GM23338 (cell line): ENCODE measurements at regions not wholly inside any gene's neighbourhood (a gene's known extent, or its start where the extent isn't known, plus 50 kb on each side); places are given as distances from the start of the nearest gene placed in this dataset.

ENCODE experiments used
- ATAC-seq: fragments of 200-7000 bp; cut with Tn5 transposase; 3 replicates; pipeline ENCODE4 v1.9.1; 2020
- DNase-seq: peaks from one replicate; pipeline ENCODE4 v3.0.0-alpha.2; 2015; ENCODE audit warnings: low spot score
- H2AFZ ChIP-seq: fragments of 200-600 bp; sonication (generic); 2 replicates; pipeline ENCODE4 v1.8.0; 2016; ENCODE audit warnings: antibody characterized with exemption, mild to moderate bottlenecking, moderate library complexity
- H3F3A ChIP-seq: fragments of 200-600 bp; sonication (generic); replicated peaks from 2 replicates; pipeline ENCODE4 v1.8.0; 2017; ENCODE audit warnings: antibody characterized with exemption, mixed run types, low read depth
- H3K27ac ChIP-seq: fragments of 200-600 bp; sonication (generic); 2 replicates; pipeline ENCODE4 v1.6.1; 2016; ENCODE audit warnings: low read depth
- H3K27me3 ChIP-seq: fragments of 200-600 bp; sonication (generic); 2 replicates; pipeline ENCODE4 v1.8.0; 2016; ENCODE audit warnings: mild to moderate bottlenecking, mixed run types, moderate library complexity; ENCODE audit not compliant: insufficient read depth
- H3K36me3 ChIP-seq: fragments of 200-600 bp; sonication (generic); 2 replicates; pipeline ENCODE4 v1.8.0; 2016; ENCODE audit warnings: mild to moderate bottlenecking; ENCODE audit not compliant: insufficient read depth
- H3K4me1 ChIP-seq: fragments of 200-600 bp; sonication (generic); 2 replicates; pipeline ENCODE4 v1.8.0; 2016; ENCODE audit warnings: mild to moderate bottlenecking, moderate library complexity; ENCODE audit not compliant: insufficient read depth
- H3K4me2 ChIP-seq: fragments of 200-600 bp; sonication (generic); 2 replicates; pipeline ENCODE4 v1.7.1; 2017; ENCODE audit warnings: mixed run types
- H3K4me3 ChIP-seq: fragments of 200-600 bp; sonication (generic); 2 replicates; pipeline ENCODE4 v1.6.1; 2016; ENCODE audit warnings: mixed run types
- H3K79me2 ChIP-seq: fragments of 200-600 bp; sonication (generic); replicated peaks from 2 replicates; pipeline ENCODE4 v1.8.0; 2017; ENCODE audit warnings: mild to moderate bottlenecking; ENCODE audit not compliant: insufficient read depth
- H3K9me2 ChIP-seq: fragments of 200-600 bp; sonication (generic); 2 replicates; pipeline ENCODE4 v1.8.0; 2017; ENCODE audit not compliant: insufficient read depth
- H4K20me1 ChIP-seq: fragments of 200-600 bp; sonication (generic); replicated peaks from 2 replicates; pipeline ENCODE4 v1.8.0; 2017; ENCODE audit warnings: mild to moderate bottlenecking; ENCODE audit not compliant: insufficient read depth
- H3K27ac Mint-ChIP-seq: 2 replicates; pipeline ENCODE4 v1.8.0; 2020; ENCODE audit warnings: inconsistent platforms, mild to moderate bottlenecking, moderate library complexity, mixed read lengths
- H3K27me3 Mint-ChIP-seq: 3 replicates; pipeline ENCODE4 v1.8.0; 2022; ENCODE audit warnings: low read depth, mild to moderate bottlenecking, moderate library complexity, mixed read lengths, inconsistent platforms; ENCODE audit not compliant: insufficient read depth, poor library complexity
- H3K36me3 Mint-ChIP-seq: 3 replicates; pipeline ENCODE4 v1.8.0; 2021; ENCODE audit warnings: low read depth, mild to moderate bottlenecking, inconsistent platforms, moderate library complexity, mixed read lengths
- H3K4me1 Mint-ChIP-seq: 3 replicates; pipeline ENCODE4 v1.8.0; 2020; ENCODE audit warnings: mild to moderate bottlenecking, inconsistent platforms, mixed read lengths
- H3K4me3 Mint-ChIP-seq: 3 replicates; pipeline ENCODE4 v1.8.0; 2021; ENCODE audit warnings: moderate library complexity, mild to moderate bottlenecking, inconsistent platforms, mixed read lengths
- H3K9me3 Mint-ChIP-seq: 3 replicates; pipeline ENCODE4 v1.8.0; 2020; ENCODE audit warnings: moderate library complexity, mild to moderate bottlenecking, inconsistent platforms, mixed read lengths
- CREB1 ChIP-seq: fragments of 250-450 bp; sonication (Bioruptor Pico); IDR thresholded peaks from 2 replicates; pipeline ENCODE4 v1.5.0; 2020; ENCODE audit warnings: low read depth, mild to moderate bottlenecking, moderate library complexity
- CTCF ChIP-seq, 2 experiments: fragments of 200-600 bp in 1 of 2; sonication (generic) in 1 of 2; conservative IDR thresholded peaks; 2 replicates each; pipeline versions ENCODE4 v1.5.1 to v1.6.1; 2016 to 2017; ENCODE audit warnings: antibody characterized with exemption in 2 of 2, low read depth in 2 of 2, mild to moderate bottlenecking in 2 of 2, moderate library complexity in 1 of 2
- ETS1 ChIP-seq: IDR thresholded peaks from 2 replicates; pipeline ENCODE4 v1.6.1; 2016; ENCODE audit warnings: antibody characterized with exemption
- EZH2 ChIP-seq: fragments of 200-600 bp; sonication (generic); IDR thresholded peaks from one replicate; pipeline ENCODE4 v1.8.0; 2017; ENCODE audit warnings: antibody characterized with exemption, mild to moderate bottlenecking, low read depth; ENCODE audit not compliant: unreplicated experiment
- EZH2phosphoT487 ChIP-seq: fragments of 200-600 bp; sonication (generic); IDR thresholded peaks from one replicate; pipeline ENCODE4 v1.8.1; 2018; ENCODE audit warnings: antibody characterized with exemption; ENCODE audit not compliant: unreplicated experiment
- JUNB ChIP-seq: IDR thresholded peaks from one replicate; pipeline ENCODE4 v1.6.1; 2016; ENCODE audit warnings: antibody characterized with exemption; ENCODE audit not compliant: unreplicated experiment
- NANOG ChIP-seq: IDR thresholded peaks from 2 replicates; pipeline ENCODE4 v1.6.1; 2016; ENCODE audit warnings: antibody characterized with exemption, borderline replicate concordance
- POLR2AphosphoS5 ChIP-seq: IDR thresholded peaks from 2 replicates; pipeline ENCODE4 v1.6.1; 2016; ENCODE audit warnings: antibody characterized with exemption, low read depth
- REST ChIP-seq: IDR thresholded peaks from one replicate; pipeline ENCODE4 v1.6.1; 2018; ENCODE audit warnings: antibody characterized with exemption; ENCODE audit not compliant: unreplicated experiment
- STAT1 ChIP-seq: IDR thresholded peaks from one replicate; pipeline ENCODE4 v1.6.1; 2016; ENCODE audit warnings: antibody characterized with exemption; ENCODE audit not compliant: unreplicated experiment
- ZNF114 ChIP-seq: fragments of 250-450 bp; sonication (Bioruptor Pico); IDR thresholded peaks from 2 replicates; pipeline ENCODE4 v1.5.0; 2020; ENCODE audit warnings: mild to moderate bottlenecking, moderate library complexity
- ZNF331 ChIP-seq: fragments of 250-450 bp; sonication (Bioruptor Pico); IDR thresholded peaks from 2 replicates; pipeline ENCODE4 v1.5.0; 2020; ENCODE audit warnings: low read depth, mild to moderate bottlenecking, moderate library complexity
- ZNF462 ChIP-seq: fragments of 250-450 bp; sonication (Bioruptor Pico); IDR thresholded peaks from 2 replicates; pipeline ENCODE4 v1.5.0; 2020; ENCODE audit warnings: mild to moderate bottlenecking, moderate library complexity

- TF ChIP-seq ZNF331 (CRISPR knock-in tag) = no peak
- no peak for TF ChIP-seq EZH2
- no peak for TF ChIP-seq ZNF462 (CRISPR knock-in tag)
- no peak for TF ChIP-seq NANOG
- TF ChIP-seq CTCF (conservative IDR thresholded peaks at IDR 0.05; ENCODE audit: low read depth in 2 of 2) = no peak
- no peak for TF ChIP-seq EZH2phosphoT487
- TF ChIP-seq STAT1 = no peak
- no peak for TF ChIP-seq POLR2AphosphoS5
- no peak for TF ChIP-seq REST
- TF ChIP-seq JUNB = no peak
- no peak for TF ChIP-seq ETS1
- no peak for TF ChIP-seq CREB1 (CRISPR knock-in tag)
- no peak for TF ChIP-seq ZNF114 (CRISPR knock-in tag)
- no peak overlapping the region for H3K4me2 ChIP-seq
- no peaks in the 10 kb centered on the region for H3K27me3 ChIP-seq
- no peak overlapping the region for H3K4me3 ChIP-seq
- no peak overlapping the region for H3K4me3 Mint-ChIP-seq
- H3F3A ChIP-seq = no peaks in the 10 kb centered on the region
- no peak overlapping the region for H2AFZ ChIP-seq
- no peak overlapping the region for H3K27ac Mint-ChIP-seq
- DNase-seq (no peak), ATAC-seq (no peak)
- peaks cover 10% of the 10 kb centered on the region for H3K27me3 Mint-ChIP-seq
- no peaks in the 10 kb centered on the region for H4K20me1 ChIP-seq
- no peak overlapping the region for H3K27ac ChIP-seq
- H3K9me3 Mint-ChIP-seq = peaks cover 4% of the 10 kb centered on the region; the same call in 1 of the 3 replicates
- H3K36me3 ChIP-seq = no peaks in the 10 kb centered on the region
- no peaks in the 10 kb centered on the region; the same call in 2 of the 3 replicates for H3K36me3 Mint-ChIP-seq
- H3K79me2 ChIP-seq = no peaks in the 10 kb centered on the region
- H3K4me1 ChIP-seq = no peaks in the 10 kb centered on the region
- peaks cover 4% of the 10 kb centered on the region; the same call in 1 of the 2 replicates for H3K9me2 ChIP-seq
- H3K4me1 Mint-ChIP-seq = no peaks in the 10 kb centered on the region; the same call in 2 of the 3 replicates
Measured at GRCh38 chr10:47145290-47145934, 154.6 kb upstream of the GDF10 start.
